Esophagus squamous epithelium (tissue), 5 donors: ENCODE measurements at regions not wholly inside any gene's neighbourhood (a gene's known extent, or its start where the extent isn't known, plus 50 kb on each side); places are given as distances from the start of the nearest gene placed in this dataset.

Experiments
- DNase-seq: peaks from one replicate; lab custom pipeline; 2025; lab: John Stamatoyannopoulos, UW
- H3K27ac ChIP-seq, 4 donors: fragments of 200-600 bp; sonication (generic); one replicate each; pipeline ENCODE4 v1.5.1; 2016 to 2019; ENCODE audit warnings: mild to moderate bottlenecking in 1 of 4
- H3K27me3 ChIP-seq, 4 donors: fragments of 200-600 bp; sonication (generic); 1 replicate in 3 of 4; 2 replicates in 1 of 4; pipeline versions ENCODE4 v1.5.1 to v1.6.0; 2017 to 2021; ENCODE audit warnings: antibody characterized with exemption in 1 of 4
- H3K36me3 ChIP-seq, 3 donors: fragments of 200-600 bp; sonication (generic); one replicate each; pipeline ENCODE4 v1.5.1; 2016 to 2019
- H3K4me1 ChIP-seq, 3 donors: fragments of 200-600 bp; sonication (generic); one replicate each; pipeline ENCODE4 v1.5.1; 2017 to 2019
- H3K4me3 ChIP-seq, 4 donors: fragments of 200-600 bp; sonication (generic); 1 replicate in 3 of 4; 2 replicates in 1 of 4; pipeline ENCODE4 v1.5.1; 2016 to 2019; ENCODE audit warnings: mild to moderate bottlenecking in 2 of 4, moderate library complexity in 1 of 4
- H3K9me3 ChIP-seq, 3 donors: fragments of 200-600 bp; sonication (generic); one replicate each; pipeline ENCODE4 v1.5.1; 2016 to 2019
- CTCF ChIP-seq, 6 experiments: fragments of 450-650 bp in 4 of 6; fragments of 200-600 bp in 2 of 6; sonication (generic) in 2 of 6; IDR thresholded peaks; one replicate each; pipeline ENCODE4 v1.5.1; 2016 to 2019; ENCODE audit warnings: antibody characterized with exemption in 6 of 6, mild to moderate bottlenecking in 4 of 6, moderate library complexity in 4 of 6
- POLR2A ChIP-seq, 4 donors: fragments of 450-650 bp; IDR thresholded peaks; one replicate each; pipeline ENCODE4 v1.6.1; 2017; ENCODE audit warnings: antibody characterized with exemption in 4 of 4, mild to moderate bottlenecking in 4 of 4, moderate library complexity in 3 of 4
- WGBS, 2 donors: methylation state at CpG; one replicate each; pipeline ENCODE4 v1.1.5; 2018; 5-methylcytosine and 5-hydroxymethylcytosine counted together
- intact Hi-C: fragments of 100-400 bp; cut with DNase I; formaldehyde crosslinking; loops from one replicate; pipeline ENCODE4 v1.15.0; 2022
- donor health status: DM: yes; HTN: yes; CAD: no.

GRCh38 chr6:105952772-105953690 is 133.1 kb upstream of the PRDM1 start:
- intact Hi-C loops: no loop called here
- no peak for TF ChIP-seq POLR2A (IDR thresholded peaks at IDR 0.05)
- TF ChIP-seq CTCF (IDR thresholded peaks at IDR 0.05): no peak
- H3K27me3 ChIP-seq: no peaks in the 10 kb centered on the region
- no peak overlapping the region for H3K4me3 ChIP-seq
- no peaks in the 10 kb centered on the region for H3K4me1 ChIP-seq
- H3K9me3 ChIP-seq: no peaks in the 10 kb centered on the region
- no peak for DNase-seq
- H3K27ac ChIP-seq: no peak overlapping the region
- WGBS, 2 donors: 69 to 71% methylated on average over 7 of the region's 7 CpGs
- H3K36me3 ChIP-seq: no peaks in the 10 kb centered on the region

- no peak for DNase-seq
- Histone ChIP-seq H3K27me3 (no peaks in the 10 kb centered on the region), H3K9me3 (no peaks in the 10 kb centered on the region), H3K4me3 (no peak overlapping the region), H3K4me1 (no peaks in the 10 kb centered on the region), H3K27ac (no peak overlapping the region), H3K36me3 (no peaks in the 10 kb centered on the region)
- 86 to 96% methylated on average over 3 of the region's 3 CpGs for WGBS, 2 donors
- intact Hi-C loops: no loop called here
- no peak for TF ChIP-seq POLR2A (IDR thresholded peaks at IDR 0.05)
- TF ChIP-seq CTCF (IDR thresholded peaks at IDR 0.05): no peak
These were observed 133.8 kb upstream of the PRDM1 start for GRCh38 chr6:105952326-105952725.

GRCh38 chr6:105951322-105951721 is 134.8 kb upstream of the PRDM1 start:
- intact Hi-C loops: no loop called here
- WGBS, 2 donors: 90 to 94% methylated on average over 4 of the region's 4 CpGs
- no peak overlapping the region for H3K4me3 ChIP-seq
- DNase-seq: no peak
- H3K27me3 ChIP-seq: no peaks in the 10 kb centered on the region
- TF ChIP-seq CTCF (IDR thresholded peaks at IDR 0.05) (no peak), POLR2A (IDR thresholded peaks at IDR 0.05) (no peak)
- no peaks in the 10 kb centered on the region for H3K4me1 ChIP-seq
- no peaks in the 10 kb centered on the region for H3K9me3 ChIP-seq
- H3K36me3 ChIP-seq: no peaks in the 10 kb centered on the region
- H3K27ac ChIP-seq: no peak overlapping the region

GRCh38 chr6:105949869-105950268 is 136.3 kb upstream of the PRDM1 start:
- Histone ChIP-seq H3K27me3 (no peaks in the 10 kb centered on the region), H3K4me1 (no peaks in the 10 kb centered on the region), H3K4me3 (no peak overlapping the region), H3K27ac (no peak overlapping the region), H3K36me3 (no peaks in the 10 kb centered on the region), H3K9me3 (no peaks in the 10 kb centered on the region)
- 80 to 82% methylated on average over 2 of the region's 2 CpGs for WGBS, 2 donors
- DNase-seq: no peak
- intact Hi-C loops: no loop called here
- TF ChIP-seq CTCF (IDR thresholded peaks at IDR 0.05): no peak
- no peak for TF ChIP-seq POLR2A (IDR thresholded peaks at IDR 0.05)

- Histone ChIP-seq H3K4me1 (no peaks in the 10 kb centered on the region), H3K9me3 (no peaks in the 10 kb centered on the region), H3K27me3 (no peaks in the 10 kb centered on the region), H3K27ac (no peak overlapping the region), H3K4me3 (no peak overlapping the region), H3K36me3 (no peaks in the 10 kb centered on the region)
- no peak for DNase-seq
- WGBS, 2 donors: 87 to 88% methylated on average over 2 of the region's 2 CpGs
- intact Hi-C loops: no loop called here
- TF ChIP-seq CTCF (IDR thresholded peaks at IDR 0.05) (no peak), POLR2A (IDR thresholded peaks at IDR 0.05) (no peak)
These were observed 142.6 kb upstream of the PRDM1 start for GRCh38 chr6:105943514-105943913.
